Vagina (tissue), 2 donors: ENCODE measurements at regions not wholly inside any gene's neighbourhood (a gene's known extent, or its start where the extent isn't known, plus 50 kb on each side); places are given as distances from the start of the nearest gene placed in this dataset.

Experiments
- DNase-seq, 2 donors: peaks; one replicate each; pipeline ENCODE4 v3.0.0-alpha.2; 2017; ENCODE audit errors: extremely low spot score in 2 of 2
- H3K27ac ChIP-seq: fragments of 200-600 bp; sonication (generic); one replicate; pipeline ENCODE4 v1.5.1; 2019
- H3K27me3 ChIP-seq: fragments of 200-600 bp; sonication (generic); one replicate; pipeline ENCODE4 v1.5.1; 2019
- H3K36me3 ChIP-seq, 2 donors: fragments of 200-600 bp; sonication (generic); one replicate each; pipeline ENCODE4 v1.5.1; 2017 to 2019
- H3K4me1 ChIP-seq: fragments of 200-600 bp; sonication (generic); one replicate; pipeline ENCODE4 v1.5.1; 2019
- H3K4me3 ChIP-seq, 2 donors: fragments of 200-600 bp; sonication (generic); 1 replicate in 1 of 2; 2 replicates in 1 of 2; pipeline ENCODE4 v1.5.1; 2016 to 2019
- H3K9me3 ChIP-seq: fragments of 200-600 bp; sonication (generic); one replicate; pipeline ENCODE4 v1.5.1; 2019
- CTCF ChIP-seq, 3 experiments: fragments of 450-650 bp in 2 of 3; fragments of 200-600 bp in 1 of 3; sonication (generic) in 1 of 3; IDR thresholded peaks; one replicate each; pipeline ENCODE4 v1.5.1; 2017 to 2019; ENCODE audit warnings: antibody characterized with exemption in 3 of 3, mild to moderate bottlenecking in 2 of 3, moderate library complexity in 2 of 3
- POLR2A ChIP-seq, 2 donors: fragments of 450-650 bp; IDR thresholded peaks; one replicate each; pipeline ENCODE4 v1.6.1; 2017; ENCODE audit warnings: antibody characterized with exemption in 2 of 2, mild to moderate bottlenecking in 2 of 2, moderate library complexity in 2 of 2
- POLR2AphosphoS5 ChIP-seq, 2 donors: sonication (generic); formaldehyde crosslinking; IDR thresholded peaks; one replicate each; pipeline ENCODE4 v1.9.0; 2017; ENCODE audit warnings: antibody characterized with exemption in 2 of 2, mild to moderate bottlenecking in 2 of 2, low read depth in 1 of 2; ENCODE audit not compliant: insufficient read depth in 1 of 2
- intact Hi-C: fragments of 100-400 bp; cut with DNase I; formaldehyde crosslinking; loops from one replicate; pipeline ENCODE4 v1.15.1; 2023

DNA sequence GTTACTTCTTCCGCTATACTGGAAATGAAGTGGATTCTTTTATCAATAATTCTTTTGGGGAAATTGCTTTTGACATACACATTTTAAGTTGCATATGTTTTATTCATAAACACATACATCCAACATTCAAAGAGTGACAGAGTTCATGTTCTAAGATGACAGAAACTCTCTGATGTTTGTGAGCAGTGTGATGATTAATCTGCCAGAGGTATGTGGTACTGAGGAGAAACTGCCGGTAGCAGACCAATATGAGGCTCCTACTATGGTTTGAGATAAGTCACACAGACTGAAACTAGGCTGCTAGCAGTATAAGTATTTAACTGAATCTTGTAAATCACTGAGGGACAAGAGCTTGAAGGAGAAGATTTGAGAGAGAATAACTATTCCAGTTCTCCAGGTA is 524.1 kb upstream of the SEMA3D start:
- Histone ChIP-seq H3K4me1 (no peaks in the 10 kb centered on the region), H3K27me3 (no peaks in the 10 kb centered on the region), H3K4me3 (no peak overlapping the region), H3K36me3 (no peaks in the 10 kb centered on the region), H3K9me3 (no peaks in the 10 kb centered on the region), H3K27ac (no peak overlapping the region)
- TF ChIP-seq POLR2AphosphoS5 (IDR thresholded peaks at IDR 0.05; ENCODE audit: insufficient read depth in 1 of 2, low read depth in 1 of 2) (no peak), POLR2A (IDR thresholded peaks at IDR 0.05) (no peak), CTCF (IDR thresholded peaks at IDR 0.05) (no peak)
- DNase-seq, result no peak
- intact Hi-C loops, result no loop called here

GRCh38 chr7:85708221-85708620 is 521.4 kb upstream of the SEMA3D start:
- no peak for TF ChIP-seq CTCF (IDR thresholded peaks at IDR 0.05)
- TF ChIP-seq POLR2A (IDR thresholded peaks at IDR 0.05), result no peak
- TF ChIP-seq POLR2AphosphoS5 (IDR thresholded peaks at IDR 0.05; ENCODE audit: insufficient read depth in 1 of 2, low read depth in 1 of 2), result no peak

DNA sequence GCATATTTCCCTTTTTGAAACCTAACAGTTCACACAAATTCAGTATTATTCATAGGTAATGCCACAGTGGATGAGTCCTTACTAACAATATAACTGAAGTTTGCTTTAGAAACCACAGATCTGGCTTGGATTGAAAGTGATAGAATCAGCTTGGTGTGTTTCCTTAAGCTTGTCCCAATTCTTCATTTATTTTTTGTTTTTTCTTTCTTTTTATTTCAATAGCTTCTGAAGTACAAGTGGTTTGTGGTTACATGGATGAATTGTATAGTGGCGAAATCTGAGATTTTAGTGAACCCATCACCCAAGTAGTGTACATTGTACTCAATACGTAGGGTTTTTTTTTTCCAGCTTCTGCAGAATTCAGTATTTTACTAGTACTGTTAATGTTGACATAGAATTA is 518.2 kb upstream of the SEMA3D start:
- no peaks in the 10 kb centered on the region for H3K27me3 ChIP-seq
- H3K4me3 ChIP-seq, result no peak overlapping the region
- no peak for TF ChIP-seq POLR2A (IDR thresholded peaks at IDR 0.05)
- no peak for TF ChIP-seq POLR2AphosphoS5 (IDR thresholded peaks at IDR 0.05; ENCODE audit: insufficient read depth in 1 of 2, low read depth in 1 of 2)
- TF ChIP-seq CTCF (IDR thresholded peaks at IDR 0.05), result no peak
- H3K9me3 ChIP-seq, result no peaks in the 10 kb centered on the region
- H3K4me1 ChIP-seq, result no peaks in the 10 kb centered on the region
- no peak overlapping the region for H3K27ac ChIP-seq
- no peaks in the 10 kb centered on the region for H3K36me3 ChIP-seq
- no peak for DNase-seq
- intact Hi-C loops, result no loop called here

More at GRCh38 chr7:85708221-85708620, 521.4 kb upstream of the SEMA3D start:
- Histone ChIP-seq H3K4me1 (no peaks in the 10 kb centered on the region), H3K27ac (no peak overlapping the region), H3K27me3 (no peaks in the 10 kb centered on the region), H3K36me3 (no peaks in the 10 kb centered on the region), H3K4me3 (no peak overlapping the region), H3K9me3 (no peaks in the 10 kb centered on the region)
- intact Hi-C loops, result no loop called here
- DNase-seq, result no peak

DNA sequence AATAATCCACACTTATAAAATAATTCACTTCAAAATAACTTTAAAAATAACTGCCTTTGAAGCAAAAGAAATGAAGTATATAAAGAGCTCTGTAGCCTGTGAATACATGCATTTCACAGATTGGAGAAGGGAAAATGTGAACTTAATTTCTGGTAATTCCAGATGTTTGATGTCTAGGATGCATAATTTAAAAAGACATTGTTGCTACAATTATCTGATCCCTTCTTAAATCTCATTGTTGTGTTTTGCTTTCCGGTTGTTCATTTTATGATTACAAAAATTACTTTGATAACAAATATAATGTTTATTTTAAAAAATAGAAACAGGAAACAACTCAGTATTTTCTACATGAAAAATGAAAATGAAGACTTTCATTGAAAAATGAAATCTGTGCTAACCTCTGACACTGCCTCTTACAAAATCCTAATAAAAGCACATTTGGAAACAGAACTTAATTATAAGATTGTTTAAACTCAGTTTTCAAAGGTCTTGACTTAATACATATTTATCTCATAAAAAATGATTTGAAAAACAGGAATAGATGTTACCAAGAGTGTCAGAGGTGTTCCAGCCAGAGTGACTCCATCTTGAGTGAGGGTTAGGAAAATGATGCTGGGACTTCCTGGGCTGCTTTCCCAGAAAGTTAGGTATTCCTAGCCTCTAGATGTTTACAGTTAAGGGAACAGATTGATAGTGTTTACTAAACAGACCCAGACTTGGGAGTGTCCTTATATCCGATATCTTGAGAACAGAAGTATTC is 516.6 kb upstream of the SEMA3D start:
- intact Hi-C loops, result no loop called here
- Histone ChIP-seq H3K27me3 (no peaks in the 10 kb centered on the region), H3K27ac (no peak overlapping the region), H3K9me3 (no peaks in the 10 kb centered on the region), H3K36me3 (no peaks in the 10 kb centered on the region), H3K4me3 (no peak overlapping the region), H3K4me1 (no peaks in the 10 kb centered on the region)
- DNase-seq, result no peak
- TF ChIP-seq CTCF (IDR thresholded peaks at IDR 0.05), result no peak
- TF ChIP-seq POLR2A (IDR thresholded peaks at IDR 0.05), result no peak
- TF ChIP-seq POLR2AphosphoS5 (IDR thresholded peaks at IDR 0.05; ENCODE audit: insufficient read depth in 1 of 2, low read depth in 1 of 2), result no peak

- TF ChIP-seq CTCF (IDR thresholded peaks at IDR 0.05) (no peak), POLR2A (IDR thresholded peaks at IDR 0.05) (no peak), POLR2AphosphoS5 (IDR thresholded peaks at IDR 0.05; ENCODE audit: insufficient read depth in 1 of 2, low read depth in 1 of 2) (no peak)
- intact Hi-C loops, result no loop called here
- Histone ChIP-seq H3K4me3 (no peak overlapping the region), H3K4me1 (no peaks in the 10 kb centered on the region), H3K27ac (no peak overlapping the region), H3K27me3 (no peaks in the 10 kb centered on the region), H3K9me3 (no peaks in the 10 kb centered on the region), H3K36me3 (no peaks in the 10 kb centered on the region)
- no peak for DNase-seq
Measured at GRCh38 chr7:85702348-85702747, 515.5 kb upstream of the SEMA3D start.
